Hepatocyte (in vitro differentiated cells): ENCODE measurements at regions not wholly inside any gene's neighbourhood (a gene's known extent, or its start where the extent isn't known, plus 50 kb on each side); places are given as distances from the start of the nearest gene placed in this dataset.

Source experiments
- DNase-seq: peaks from one replicate; pipeline ENCODE4 v3.0.0-alpha.2; 2016; ENCODE audit warnings: low spot score
- H2AFZ ChIP-seq: fragments of 200-600 bp; sonication (generic); 2 replicates; pipeline ENCODE4 v1.6.0; 2016; ENCODE audit warnings: antibody characterized with exemption, mild to moderate bottlenecking
- H3K27ac ChIP-seq: fragments of 200-600 bp; sonication (generic); 2 replicates; pipeline ENCODE4 v1.5.1; 2016; ENCODE audit warnings: mild to moderate bottlenecking
- H3K27me3 ChIP-seq: fragments of 200-600 bp; sonication (generic); 2 replicates; pipeline ENCODE4 v1.6.1; 2016
- H3K36me3 ChIP-seq: fragments of 200-600 bp; sonication (generic); replicated peaks from 2 replicates; pipeline ENCODE4 v1.5.1; 2016; ENCODE audit warnings: low read depth; ENCODE audit not compliant: insufficient read depth
- H3K4me1 ChIP-seq: fragments of 200-600 bp; sonication (generic); 2 replicates; pipeline ENCODE4 v1.5.1; 2016; ENCODE audit warnings: mild to moderate bottlenecking, moderate library complexity; ENCODE audit not compliant: insufficient read depth
- H3K4me2 ChIP-seq: fragments of 200-600 bp; sonication (generic); 2 replicates; pipeline ENCODE4 v1.6.0; 2016
- H3K4me3 ChIP-seq: fragments of 200-600 bp; sonication (generic); 2 replicates; pipeline ENCODE4 v1.5.1; 2016; ENCODE audit warnings: mild to moderate bottlenecking
- H3K79me2 ChIP-seq: fragments of 200-600 bp; sonication (generic); 2 replicates; pipeline ENCODE4 v1.6.0; 2017; ENCODE audit warnings: mild to moderate bottlenecking
- H3K9me2 ChIP-seq: fragments of 200-600 bp; sonication (generic); replicated peaks from 2 replicates; pipeline ENCODE4 v1.6.0; 2017; ENCODE audit warnings: mild to moderate bottlenecking; ENCODE audit not compliant: insufficient read depth
- H3K9me3 ChIP-seq: fragments of 200-600 bp; sonication (generic); 2 replicates; pipeline ENCODE4 v1.5.1; 2016; ENCODE audit warnings: low read depth, mild to moderate bottlenecking
- H4K20me1 ChIP-seq: fragments of 200-600 bp; sonication (generic); 2 replicates; pipeline ENCODE4 v1.6.0; 2016; ENCODE audit warnings: mild to moderate bottlenecking; ENCODE audit not compliant: insufficient read depth, poor library complexity, severe bottlenecking
- EZH2 ChIP-seq: fragments of 200-600 bp; sonication (generic); IDR thresholded peaks from 2 replicates; pipeline ENCODE4 v1.6.1; 2016; ENCODE audit warnings: antibody characterized with exemption, mild to moderate bottlenecking, borderline replicate concordance
- EZH2phosphoT487 ChIP-seq: fragments of 200-600 bp; sonication (generic); IDR thresholded peaks from one replicate; pipeline ENCODE4 v1.6.1; 2018; ENCODE audit warnings: antibody characterized with exemption, mild to moderate bottlenecking, low read depth, moderate library complexity; ENCODE audit not compliant: unreplicated experiment, severe bottlenecking
- WGBS: methylation state at CpG from one replicate; pipeline ENCODE4 v1.1.6; 2016; ENCODE audit warnings: low lambda C conversion rate; ENCODE audit errors: missing lambda C conversion rate; 5-methylcytosine and 5-hydroxymethylcytosine counted together
- TF ChIP-seq, protein P1 (sequence below): fragments of 200-600 bp; sonication (generic); IDR thresholded peaks from 2 replicates; pipeline ENCODE4 v1.5.1; 2016; ENCODE audit warnings: antibody characterized with exemption, mild to moderate bottlenecking; ENCODE audit not compliant: poor library complexity

GRCh38 chr5:74342948-74343682 lies 297.4 kb downstream of the ENC1 start:
- Histone ChIP-seq H3K27ac (no peak overlapping the region), H3K79me2 (no peaks in the 10 kb centered on the region), H4K20me1 (no peaks in the 10 kb centered on the region), H3K36me3 (no peaks in the 10 kb centered on the region), H3K9me3 (no peaks in the 10 kb centered on the region), H3K4me2 (no peak overlapping the region), H3K27me3 (no peaks in the 10 kb centered on the region), H3K4me3 (no peak overlapping the region), H3K4me1 (no peaks in the 10 kb centered on the region), H3K9me2 (no peaks in the 10 kb centered on the region), H2AFZ (no peak overlapping the region)
- TF ChIP-seq, protein P1, sequence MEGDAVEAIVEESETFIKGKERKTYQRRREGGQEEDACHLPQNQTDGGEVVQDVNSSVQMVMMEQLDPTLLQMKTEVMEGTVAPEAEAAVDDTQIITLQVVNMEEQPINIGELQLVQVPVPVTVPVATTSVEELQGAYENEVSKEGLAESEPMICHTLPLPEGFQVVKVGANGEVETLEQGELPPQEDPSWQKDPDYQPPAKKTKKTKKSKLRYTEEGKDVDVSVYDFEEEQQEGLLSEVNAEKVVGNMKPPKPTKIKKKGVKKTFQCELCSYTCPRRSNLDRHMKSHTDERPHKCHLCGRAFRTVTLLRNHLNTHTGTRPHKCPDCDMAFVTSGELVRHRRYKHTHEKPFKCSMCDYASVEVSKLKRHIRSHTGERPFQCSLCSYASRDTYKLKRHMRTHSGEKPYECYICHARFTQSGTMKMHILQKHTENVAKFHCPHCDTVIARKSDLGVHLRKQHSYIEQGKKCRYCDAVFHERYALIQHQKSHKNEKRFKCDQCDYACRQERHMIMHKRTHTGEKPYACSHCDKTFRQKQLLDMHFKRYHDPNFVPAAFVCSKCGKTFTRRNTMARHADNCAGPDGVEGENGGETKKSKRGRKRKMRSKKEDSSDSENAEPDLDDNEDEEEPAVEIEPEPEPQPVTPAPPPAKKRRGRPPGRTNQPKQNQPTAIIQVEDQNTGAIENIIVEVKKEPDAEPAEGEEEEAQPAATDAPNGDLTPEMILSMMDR = no peak
- TF ChIP-seq EZH2phosphoT487 (no peak), EZH2 (no peak)
- DNase-seq = no peak
- 69% methylated on average over 5 of the region's 5 CpGs for WGBS

DNA sequence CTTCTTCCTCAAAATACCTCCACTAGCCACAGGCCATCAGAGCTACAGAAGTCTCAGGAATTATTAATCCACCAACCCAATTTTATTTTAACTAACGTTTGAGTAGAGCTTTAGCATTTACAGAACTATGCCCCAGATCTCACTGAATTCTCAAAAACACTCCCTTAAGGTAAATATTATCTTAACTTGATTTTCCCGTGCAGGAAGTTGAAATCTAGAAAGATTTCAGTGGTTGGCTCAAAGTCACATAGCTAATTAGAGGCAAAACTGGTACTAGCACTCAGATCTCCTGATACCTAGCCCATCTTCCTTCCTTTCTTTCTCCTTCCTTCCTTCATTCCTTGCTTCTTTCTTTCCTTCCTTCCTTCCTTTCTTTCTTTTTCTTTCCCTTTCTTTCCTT lies 298.3 kb downstream of the ENC1 start:
- Histone ChIP-seq H3K4me3 (no peak overlapping the region), H3K9me3 (no peaks in the 10 kb centered on the region), H4K20me1 (no peaks in the 10 kb centered on the region), H3K79me2 (no peaks in the 10 kb centered on the region), H3K4me1 (no peaks in the 10 kb centered on the region), H3K27me3 (no peaks in the 10 kb centered on the region), H3K27ac (peak overlapping the region; percentile 24), H3K36me3 (no peaks in the 10 kb centered on the region), H2AFZ (no peak overlapping the region), H3K9me2 (no peaks in the 10 kb centered on the region), H3K4me2 (no peak overlapping the region)
- WGBS = 39% methylated on average over 2 of the region's 2 CpGs
- no peak for DNase-seq
- TF ChIP-seq, protein P1 = no peak
- TF ChIP-seq EZH2phosphoT487 (no peak), EZH2 (no peak)

GRCh38 chr5:74341221-74341620 lies 299.3 kb downstream of the ENC1 start:
- H3K36me3 ChIP-seq = no peaks in the 10 kb centered on the region
- H3K4me1 ChIP-seq = no peaks in the 10 kb centered on the region
- H3K4me3 ChIP-seq = no peak overlapping the region
- no peak overlapping the region for H3K4me2 ChIP-seq
- H3K27ac ChIP-seq = no peak overlapping the region
- H3K9me3 ChIP-seq = no peaks in the 10 kb centered on the region
- no peak overlapping the region for H2AFZ ChIP-seq
- no peaks in the 10 kb centered on the region for H3K27me3 ChIP-seq
- H3K9me2 ChIP-seq = no peaks in the 10 kb centered on the region
- no peaks in the 10 kb centered on the region for H3K79me2 ChIP-seq
- no peak for DNase-seq
- 60% methylated on average over 2 of the region's 2 CpGs for WGBS
- TF ChIP-seq EZH2 (no peak), EZH2phosphoT487 (no peak)
- TF ChIP-seq, protein P1 = no peak
- no peaks in the 10 kb centered on the region for H4K20me1 ChIP-seq

- Histone ChIP-seq H3K9me3 (no peaks in the 10 kb centered on the region), H3K27me3 (no peaks in the 10 kb centered on the region), H2AFZ (no peak overlapping the region), H3K4me2 (no peak overlapping the region), H3K9me2 (no peaks in the 10 kb centered on the region), H3K36me3 (no peaks in the 10 kb centered on the region), H4K20me1 (no peaks in the 10 kb centered on the region), H3K27ac (no peak overlapping the region), H3K79me2 (no peaks in the 10 kb centered on the region), H3K4me3 (no peak overlapping the region), H3K4me1 (no peaks in the 10 kb centered on the region)
- no peak for DNase-seq
- TF ChIP-seq EZH2phosphoT487 = no peak
- TF ChIP-seq EZH2 = no peak
- 93% methylated on average over 5 of the region's 5 CpGs for WGBS
These were observed 300.1 kb downstream of the ENC1 start for GRCh38 chr5:74340476-74340875.
